A673 (cell line): ENCODE measurements at regions not wholly inside any gene's neighbourhood (a gene's known extent, or its start where the extent isn't known, plus 50 kb on each side); places are given as distances from the start of the nearest gene placed in this dataset.

Source experiments
- BruUV-seq: library from RNA; stranded (reverse); fragments of 400-500 nt; replicated peaks from 2 replicates; lab custom pipeline; 2021; lab: Mats Ljungman, UMichigan
- CTCF ChIA-PET: fragments of 300-600 bp; sonication (Branson Sonifier 250); formaldehyde crosslinking; loops from one replicate; lab custom pipeline; 2022; ENCODE audit warnings: antibody characterized with exemption; lab: Charles Lee
- POLR2A ChIA-PET: fragments of 300-600 bp; sonication (Branson Sonifier 250); formaldehyde crosslinking; loops from one replicate; lab custom pipeline; 2022; ENCODE audit warnings: antibody characterized with exemption; ENCODE audit not compliant: low non-redundant PET; lab: Charles Lee
- DNase-seq: peaks from one replicate; pipeline ENCODE4 v3.0.0-alpha.2; 2015; ENCODE audit warnings: low spot score
- H3K27ac ChIP-seq: fragments of 200-600 bp; sonication (generic); 2 replicates; pipeline ENCODE4 v1.5.1; 2016; ENCODE audit warnings: mixed run types, low read depth, mild to moderate bottlenecking, mixed read lengths, antibody characterized with exemption, low read length; ENCODE audit not compliant: poor library complexity, severe bottlenecking
- H3K27me3 ChIP-seq: fragments of 200-600 bp; sonication (generic); replicated peaks from 2 replicates; pipeline ENCODE4 v1.6.1; 2017; ENCODE audit warnings: mixed run types, low read depth, mild to moderate bottlenecking, mixed read lengths, antibody characterized with exemption, low read length; ENCODE audit not compliant: insufficient read depth, poor library complexity
- H3K36me3 ChIP-seq: fragments of 200-600 bp; sonication (generic); 2 replicates; pipeline ENCODE4 v1.6.1; 2016; ENCODE audit warnings: mixed run types, mild to moderate bottlenecking, mixed read lengths, antibody characterized with exemption, low read length; ENCODE audit not compliant: insufficient read depth, poor library complexity, severe bottlenecking
- H3K4me1 ChIP-seq: fragments of 200-600 bp; sonication (generic); 2 replicates; pipeline ENCODE4 v1.6.1; 2017; ENCODE audit warnings: mixed run types, mild to moderate bottlenecking, mixed read lengths, antibody characterized with exemption, low read length; ENCODE audit not compliant: insufficient read depth, poor library complexity, severe bottlenecking
- H3K4me3 ChIP-seq: fragments of 200-600 bp; sonication (generic); 2 replicates; pipeline ENCODE4 v1.5.1; 2016; ENCODE audit warnings: low read depth, mixed run types, mild to moderate bottlenecking, mixed read lengths, low read length; ENCODE audit not compliant: poor library complexity, severe bottlenecking
- H3K9me3 ChIP-seq: fragments of 200-600 bp; sonication (generic); 2 replicates; pipeline ENCODE4 v1.6.1; 2016; ENCODE audit warnings: mixed run types, low read depth, mild to moderate bottlenecking, mixed read lengths, antibody characterized with exemption, low read length; ENCODE audit not compliant: poor library complexity, severe bottlenecking
- EZH2 ChIP-seq: fragments of 200-600 bp; sonication (generic); IDR thresholded peaks from 2 replicates; pipeline ENCODE4 v1.6.1; 2017; ENCODE audit warnings: borderline replicate concordance, low read depth, mild to moderate bottlenecking, mixed read lengths, antibody characterized with exemption, low read length; ENCODE audit not compliant: poor library complexity, severe bottlenecking
- intact Hi-C: fragments of 100-400 bp; cut with micrococcal nuclease; formaldehyde crosslinking; loops from one replicate; pipeline ENCODE4 v1.10.0; 2022; ENCODE audit not compliant: unreplicated experiment
- TF ChIP-seq, protein P1 (sequence below): fragments of 300-800, 200-600 bp; sonication (generic); conservative IDR thresholded peaks from 2 replicates; pipeline ENCODE4 v1.5.1; 2017; ENCODE audit warnings: low read depth, mild to moderate bottlenecking, antibody characterized with exemption, low read length, moderate library complexity, mixed read lengths

- Histone ChIP-seq H3K4me3 (no peak overlapping the region), H3K27ac (no peak overlapping the region), H3K4me1 (no peaks in the 10 kb centered on the region), H3K9me3 (no peaks in the 10 kb centered on the region), H3K27me3 (no peaks in the 10 kb centered on the region), H3K36me3 (no peaks in the 10 kb centered on the region)
- POLR2A ChIA-PET, result interaction anchor here (0.5 kb wide), 1 partner anchor 271 kb away, joined by 8 read pairs; no protein-coding TSS in a partner anchor
- TF ChIP-seq, protein P1, sequence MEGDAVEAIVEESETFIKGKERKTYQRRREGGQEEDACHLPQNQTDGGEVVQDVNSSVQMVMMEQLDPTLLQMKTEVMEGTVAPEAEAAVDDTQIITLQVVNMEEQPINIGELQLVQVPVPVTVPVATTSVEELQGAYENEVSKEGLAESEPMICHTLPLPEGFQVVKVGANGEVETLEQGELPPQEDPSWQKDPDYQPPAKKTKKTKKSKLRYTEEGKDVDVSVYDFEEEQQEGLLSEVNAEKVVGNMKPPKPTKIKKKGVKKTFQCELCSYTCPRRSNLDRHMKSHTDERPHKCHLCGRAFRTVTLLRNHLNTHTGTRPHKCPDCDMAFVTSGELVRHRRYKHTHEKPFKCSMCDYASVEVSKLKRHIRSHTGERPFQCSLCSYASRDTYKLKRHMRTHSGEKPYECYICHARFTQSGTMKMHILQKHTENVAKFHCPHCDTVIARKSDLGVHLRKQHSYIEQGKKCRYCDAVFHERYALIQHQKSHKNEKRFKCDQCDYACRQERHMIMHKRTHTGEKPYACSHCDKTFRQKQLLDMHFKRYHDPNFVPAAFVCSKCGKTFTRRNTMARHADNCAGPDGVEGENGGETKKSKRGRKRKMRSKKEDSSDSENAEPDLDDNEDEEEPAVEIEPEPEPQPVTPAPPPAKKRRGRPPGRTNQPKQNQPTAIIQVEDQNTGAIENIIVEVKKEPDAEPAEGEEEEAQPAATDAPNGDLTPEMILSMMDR, result no peak
- TF ChIP-seq EZH2, result no peak
- CTCF ChIA-PET, result no interaction called here
- intact Hi-C loops, result no loop called here
- BruUV-seq, result no TSS peak
- DNase-seq, result no peak
These were observed 1010.6 kb downstream of the ROBO2 start for GRCh38 chr3:78050276-78051065.

- no peak for DNase-seq
- BruUV-seq, result no TSS peak
- Histone ChIP-seq H3K9me3 (no peaks in the 10 kb centered on the region), H3K36me3 (no peaks in the 10 kb centered on the region), H3K4me3 (no peak overlapping the region), H3K27me3 (no peaks in the 10 kb centered on the region), H3K4me1 (no peaks in the 10 kb centered on the region), H3K27ac (no peak overlapping the region)
- intact Hi-C loops, result no loop called here
- TF ChIP-seq, protein P1, result no peak
- TF ChIP-seq EZH2, result no peak
- CTCF ChIA-PET, result no interaction called here
- POLR2A ChIA-PET, result no interaction called here
These were observed 1012.8 kb downstream of the ROBO2 start for GRCh38 chr3:78052746-78053145.

- intact Hi-C loops, result no loop called here
- TF ChIP-seq, protein P1, result no peak
- TF ChIP-seq EZH2, result no peak
- no peaks in the 10 kb centered on the region for H3K9me3 ChIP-seq
- no peaks in the 10 kb centered on the region for H3K36me3 ChIP-seq
- H3K27me3 ChIP-seq, result no peaks in the 10 kb centered on the region
- DNase-seq, result no peak
- BruUV-seq, result no TSS peak
- ChIA-PET POLR2A (no interaction called here), CTCF (no interaction called here)
- H3K4me1 ChIP-seq, result no peaks in the 10 kb centered on the region
- no peak overlapping the region for H3K27ac ChIP-seq
- no peak overlapping the region for H3K4me3 ChIP-seq
These were observed 1026.4 kb downstream of the ROBO2 start for GRCh38 chr3:78066287-78066686.
